ENCODE measurements at regions not wholly inside any gene's neighbourhood (a gene's known extent, or its start where the extent isn't known, plus 50 kb on each side); places are given as distances from the start of the nearest gene placed in this dataset.

DNA sequence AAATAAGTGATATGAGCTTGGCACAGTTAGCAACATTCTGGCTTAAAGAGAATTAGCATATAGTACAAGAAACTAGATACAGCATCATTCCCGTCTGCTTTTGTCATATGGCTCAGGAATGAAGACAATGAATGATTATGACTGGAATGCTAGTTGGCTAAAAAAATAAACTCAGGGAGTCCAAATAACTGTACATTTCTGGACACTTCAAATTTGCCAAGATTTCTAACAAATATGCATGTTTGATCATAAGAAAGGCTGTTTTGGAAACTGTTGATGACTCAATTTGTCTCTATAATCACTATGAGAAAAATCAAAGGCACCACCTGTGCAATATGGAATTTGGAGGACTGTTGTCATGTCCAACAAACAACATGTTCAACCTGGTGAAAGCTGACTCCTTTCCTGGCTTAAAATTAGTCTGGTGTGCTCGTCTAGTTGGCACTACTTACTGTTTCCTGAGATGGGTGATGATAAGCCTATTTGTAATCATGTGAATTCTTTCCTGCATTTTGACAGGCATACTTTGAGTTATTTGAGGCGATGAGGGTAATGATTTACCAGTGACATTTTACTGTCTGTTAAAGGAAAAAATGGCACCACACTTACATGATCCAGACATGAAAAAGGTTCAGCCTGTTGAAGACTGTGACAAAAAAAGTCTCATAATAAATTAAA, 133.9 kb upstream of the CDH20 start:
- TF ChIP-seq, protein P1, sequence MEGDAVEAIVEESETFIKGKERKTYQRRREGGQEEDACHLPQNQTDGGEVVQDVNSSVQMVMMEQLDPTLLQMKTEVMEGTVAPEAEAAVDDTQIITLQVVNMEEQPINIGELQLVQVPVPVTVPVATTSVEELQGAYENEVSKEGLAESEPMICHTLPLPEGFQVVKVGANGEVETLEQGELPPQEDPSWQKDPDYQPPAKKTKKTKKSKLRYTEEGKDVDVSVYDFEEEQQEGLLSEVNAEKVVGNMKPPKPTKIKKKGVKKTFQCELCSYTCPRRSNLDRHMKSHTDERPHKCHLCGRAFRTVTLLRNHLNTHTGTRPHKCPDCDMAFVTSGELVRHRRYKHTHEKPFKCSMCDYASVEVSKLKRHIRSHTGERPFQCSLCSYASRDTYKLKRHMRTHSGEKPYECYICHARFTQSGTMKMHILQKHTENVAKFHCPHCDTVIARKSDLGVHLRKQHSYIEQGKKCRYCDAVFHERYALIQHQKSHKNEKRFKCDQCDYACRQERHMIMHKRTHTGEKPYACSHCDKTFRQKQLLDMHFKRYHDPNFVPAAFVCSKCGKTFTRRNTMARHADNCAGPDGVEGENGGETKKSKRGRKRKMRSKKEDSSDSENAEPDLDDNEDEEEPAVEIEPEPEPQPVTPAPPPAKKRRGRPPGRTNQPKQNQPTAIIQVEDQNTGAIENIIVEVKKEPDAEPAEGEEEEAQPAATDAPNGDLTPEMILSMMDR (IDR thresholded peaks at IDR 0.05) = no peak
- no peak for TF ChIP-seq ZFX (IDR thresholded peaks at IDR 0.05; ENCODE audit: borderline replicate concordance)
